Stromal cell of bone marrow (primary cell): ENCODE measurements at regions not wholly inside any gene's neighbourhood (a gene's known extent, or its start where the extent isn't known, plus 50 kb on each side); places are given as distances from the start of the nearest gene placed in this dataset.
A peak's percentile ranks its signal among the peaks of the same experiment; 100 is the strongest.
"Not testable (repeated sequence)": the region's sequence is repeated elsewhere in the genome, so short reads cannot be mapped to it uniquely, and the experiment has no call there.

Experiments
- DNase-seq: peaks from one replicate; pipeline ENCODE4 v3.0.0-alpha.2; 2012; ENCODE audit warnings: low read depth

DNA sequence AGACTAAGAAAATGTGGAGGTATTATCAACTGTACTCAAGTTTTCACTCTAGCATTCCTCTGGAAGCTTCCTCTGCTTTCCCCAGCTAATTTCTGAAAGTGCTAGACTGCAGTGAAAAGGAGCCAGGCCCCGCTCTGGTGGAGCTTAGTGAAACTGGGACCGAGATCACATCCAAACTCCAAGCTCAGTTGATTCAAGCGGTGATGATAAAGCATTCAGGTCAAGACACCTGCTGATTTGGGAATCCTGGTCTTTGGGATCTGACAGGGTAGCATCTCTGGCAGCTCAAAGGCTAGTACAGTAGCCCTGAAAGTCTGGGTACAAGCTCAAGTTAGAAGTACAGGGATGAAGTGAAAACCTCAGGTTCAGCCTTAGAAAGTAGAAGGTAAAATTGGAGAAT lies 120.2 kb upstream of the CRIM1 start:
- DNase-seq, result no peak

DNA sequence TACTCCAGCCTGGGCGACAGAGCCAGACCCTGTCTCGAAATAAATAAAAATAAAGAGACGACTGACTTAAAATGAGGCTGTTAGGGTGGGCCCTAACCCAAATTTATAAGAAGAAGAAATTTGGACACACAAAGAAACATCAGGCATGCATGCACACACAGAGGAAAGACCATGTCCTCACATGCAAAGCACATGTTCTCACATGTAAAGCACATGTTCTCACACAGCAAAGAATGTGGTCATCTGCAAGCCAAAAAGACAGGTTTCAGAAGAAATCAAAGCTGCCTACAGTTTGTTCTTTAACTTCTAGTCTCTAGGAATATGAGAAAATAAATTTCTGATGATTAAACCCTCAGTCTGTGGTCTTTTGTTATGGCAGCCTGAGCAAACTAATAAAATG lies 132.3 kb upstream of the CRIM1 start:
- no peak for DNase-seq

DNA sequence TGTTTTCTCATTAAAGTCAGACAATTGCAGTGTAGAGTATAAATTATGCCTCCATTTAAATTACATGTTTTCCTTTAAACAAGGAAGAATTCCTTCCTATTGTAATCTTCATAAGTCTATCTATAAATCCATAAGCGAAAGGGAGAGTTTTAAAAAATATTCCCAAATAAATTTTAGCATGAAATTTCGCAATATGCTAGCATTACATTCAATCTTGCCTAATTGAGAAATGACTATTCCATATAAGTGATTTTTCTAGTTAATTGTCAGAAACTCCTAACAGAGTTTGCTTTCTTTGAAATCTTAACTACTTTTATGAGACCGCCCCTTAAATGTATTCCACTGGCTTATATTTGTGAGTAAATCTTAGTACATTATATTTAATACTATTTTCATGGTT lies 133.1 kb upstream of the CRIM1 start:
- DNase-seq, result no peak

DNA sequence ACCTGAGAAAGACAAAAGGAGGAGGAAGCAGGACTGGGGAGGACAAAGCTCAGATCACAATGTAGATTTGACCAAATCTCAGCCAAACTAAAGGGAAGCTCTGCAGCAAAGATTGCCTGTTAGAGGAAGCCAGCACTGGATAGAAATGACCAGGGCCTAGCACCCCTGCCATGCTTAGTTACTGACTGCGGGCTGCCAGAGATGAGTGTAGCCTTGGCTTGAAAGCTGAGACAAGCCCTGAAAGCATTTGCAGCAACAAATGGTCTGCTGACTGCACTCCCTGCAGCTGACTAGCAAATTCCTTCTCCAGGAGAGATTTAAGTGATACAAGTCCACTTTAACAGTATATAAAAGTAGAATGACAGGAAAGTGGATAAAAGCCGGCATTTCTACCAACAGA lies 140.9 kb upstream of the CRIM1 start:
- no peak for DNase-seq

DNA sequence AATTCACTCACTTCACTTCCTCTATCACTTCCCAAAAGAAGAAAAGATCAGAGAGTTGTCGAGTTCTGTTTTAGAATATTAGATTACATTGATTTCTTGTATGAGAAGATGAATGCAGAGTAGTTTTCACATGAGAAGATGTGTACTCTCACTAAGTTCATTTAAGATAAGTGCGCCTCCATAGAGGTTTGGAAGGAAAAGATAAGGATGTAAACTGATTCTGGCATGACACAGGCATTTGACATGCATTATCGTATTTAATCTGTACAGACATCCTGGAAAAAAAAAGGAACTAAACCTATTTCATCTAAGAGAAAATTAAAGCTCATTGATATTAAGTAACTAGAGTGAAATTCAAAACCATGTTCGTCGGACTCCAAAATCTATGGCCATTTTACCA lies 152.2 kb upstream of the CRIM1 start:
- DNase-seq, result no peak

DNA sequence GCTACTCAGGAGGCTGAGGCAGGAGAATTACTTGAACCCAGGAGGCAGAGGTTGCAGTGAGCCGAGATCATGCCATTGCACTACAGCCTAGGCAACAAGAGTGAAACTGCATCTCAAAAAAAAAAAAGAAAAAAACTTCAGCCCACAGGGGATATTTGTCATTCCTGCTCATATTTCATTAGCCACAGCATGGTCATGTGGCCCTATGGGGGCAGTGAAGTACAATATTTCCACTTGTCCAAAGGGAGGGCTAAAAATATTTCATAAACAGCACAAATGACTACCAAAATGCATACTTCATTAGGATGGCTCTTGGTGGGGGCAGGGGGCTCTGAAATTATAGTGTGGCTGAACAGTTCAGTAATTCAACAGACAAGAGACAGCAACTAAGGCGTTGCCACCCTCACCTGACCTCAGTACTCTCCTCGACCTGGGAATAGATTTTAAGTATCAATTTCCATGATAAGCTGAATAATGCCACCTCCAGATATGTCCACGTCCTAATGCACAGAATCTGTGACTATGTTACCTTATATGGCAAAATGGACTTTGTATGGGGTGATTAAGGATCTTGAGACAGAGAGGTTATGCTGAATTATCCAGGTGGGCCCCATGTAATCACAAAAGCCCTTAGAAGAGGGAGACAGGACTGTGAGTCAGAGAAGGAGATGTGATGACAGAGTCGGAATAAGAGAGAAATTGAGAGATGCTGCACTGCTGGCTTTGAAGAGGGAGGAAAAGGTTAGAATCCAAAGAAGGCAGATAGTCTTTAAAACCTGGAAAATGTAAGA lies 158.2 kb upstream of the CRIM1 start:
- no peak for DNase-seq

DNA sequence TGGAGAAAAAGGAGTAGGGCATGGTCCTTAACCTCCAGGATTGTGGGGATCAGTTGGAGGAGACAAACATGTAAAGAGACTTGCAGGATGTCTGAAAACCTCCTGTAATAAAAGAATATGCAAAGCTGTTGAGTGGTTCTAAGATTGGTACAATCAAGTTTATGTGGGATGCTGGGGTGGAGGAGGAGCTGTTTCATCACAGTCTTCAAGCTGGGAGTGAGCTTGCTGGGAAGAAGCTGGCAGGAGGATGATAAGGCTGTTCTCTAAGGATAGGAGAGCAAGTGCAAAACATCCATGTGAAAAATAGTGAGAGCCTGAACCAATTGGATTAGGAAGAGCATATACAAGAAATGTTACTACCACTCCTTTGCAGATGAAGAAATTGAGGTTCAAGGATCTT lies 161.9 kb upstream of the CRIM1 start:
- no peak for DNase-seq

DNA sequence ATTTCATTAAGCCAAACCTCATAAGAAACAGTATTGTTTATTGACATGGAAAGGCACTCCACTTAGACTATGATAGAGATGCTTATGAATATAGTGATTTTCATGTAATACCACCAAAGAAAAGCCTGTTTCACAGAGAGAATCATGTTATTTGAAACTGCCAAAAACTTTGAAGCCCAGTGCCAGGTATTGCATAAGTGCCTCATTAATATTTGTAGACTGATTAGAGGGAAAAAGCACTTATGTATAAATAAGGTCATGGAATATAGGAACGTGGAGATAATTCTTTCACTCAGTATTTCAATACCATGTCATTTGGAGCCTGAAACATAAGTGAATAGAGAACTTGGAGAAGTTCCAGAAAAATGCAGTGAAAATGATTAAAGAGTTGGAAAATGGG lies 162.6 kb upstream of the CRIM1 start:
- DNase-seq, result no peak

DNA sequence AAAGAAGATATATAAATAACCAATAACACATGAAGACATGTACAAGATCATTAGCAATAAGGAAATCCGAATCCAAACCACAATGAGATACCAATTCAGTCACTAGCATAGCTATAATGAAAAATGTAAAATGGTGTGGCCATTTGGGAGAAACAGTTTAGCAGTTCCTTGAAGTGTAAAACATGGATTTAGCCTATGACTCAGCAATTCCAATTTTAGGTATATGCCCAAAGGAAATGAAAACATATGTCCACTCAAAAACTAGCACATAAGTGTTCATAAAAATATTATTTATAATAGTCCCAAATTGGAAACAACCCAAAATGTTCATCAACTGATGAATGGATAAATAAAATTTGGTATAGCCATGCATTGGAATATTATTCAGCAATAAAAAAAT lies 165.5 kb upstream of the CRIM1 start:
- no peak for DNase-seq

DNA sequence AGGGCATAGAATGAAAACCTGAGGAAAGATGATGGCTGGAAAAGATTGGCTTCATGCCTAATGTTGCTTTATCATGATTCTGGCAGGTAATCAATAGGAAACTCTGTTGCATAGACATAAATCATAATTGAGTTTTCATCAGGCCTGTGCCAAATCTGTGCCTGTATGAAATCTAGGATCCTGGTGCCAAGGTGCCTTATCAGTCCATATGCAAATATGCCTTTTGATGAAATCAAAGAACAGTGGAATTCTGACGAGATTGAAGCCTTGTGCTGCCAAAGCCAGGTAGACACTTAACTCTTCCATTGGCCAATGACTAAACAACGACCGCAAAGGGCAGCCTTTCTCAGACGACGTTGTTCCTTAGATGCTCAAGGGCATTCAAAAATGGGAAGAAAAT lies 170.0 kb upstream of the CRIM1 start:
- no peak for DNase-seq

DNA sequence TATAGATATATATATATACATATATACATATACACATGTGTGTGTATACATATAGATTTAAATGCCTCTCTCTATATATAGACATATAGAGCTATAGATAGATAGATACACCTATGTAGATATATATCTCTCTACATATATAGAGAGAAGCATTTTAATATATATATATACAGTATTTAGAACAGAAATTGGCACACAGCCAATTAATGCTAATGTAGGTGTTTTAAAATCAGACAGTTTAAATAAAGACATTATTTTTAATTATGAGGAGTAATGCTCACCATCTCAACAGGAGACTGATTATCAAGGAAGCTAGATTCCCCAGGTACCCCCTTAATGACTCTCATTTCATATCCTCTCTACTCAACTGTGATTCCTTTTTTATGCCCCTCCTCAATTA lies 170.7 kb upstream of the CRIM1 start:
- no peak for DNase-seq

DNA sequence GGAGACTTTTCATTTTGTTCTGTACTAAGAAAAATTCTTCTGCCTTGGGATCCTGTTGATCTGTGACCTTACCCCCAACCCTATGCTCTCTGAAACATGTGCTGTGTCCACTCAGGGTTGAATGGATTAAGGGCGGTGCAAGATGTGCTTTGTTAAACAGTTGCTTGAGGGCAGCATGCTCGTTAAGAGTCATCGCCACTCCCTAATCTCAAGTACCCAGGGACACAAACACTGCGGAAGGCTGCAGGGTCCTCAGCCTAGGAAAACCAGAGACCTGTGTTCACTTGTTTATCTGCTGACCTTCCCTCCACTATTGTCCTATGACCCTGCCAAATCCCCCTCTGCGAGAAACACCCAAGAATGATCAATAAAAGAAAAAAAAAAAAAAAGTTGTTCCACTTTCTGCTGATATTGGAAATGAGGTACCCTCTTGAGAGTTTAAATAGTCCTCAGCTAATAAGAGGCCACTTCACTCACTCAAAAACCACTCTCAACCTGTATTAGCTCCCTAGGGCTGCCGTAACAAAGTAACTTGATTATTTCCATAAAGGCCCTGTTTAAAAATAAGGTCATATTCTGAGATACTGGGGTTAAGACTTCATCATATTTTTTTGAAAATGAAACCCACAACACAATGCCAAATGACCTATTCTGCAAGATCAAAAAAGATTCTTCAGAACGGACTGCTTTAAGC lies 174.6 kb upstream of the CRIM1 start:
- DNase-seq, result not testable (repeated sequence)

DNA sequence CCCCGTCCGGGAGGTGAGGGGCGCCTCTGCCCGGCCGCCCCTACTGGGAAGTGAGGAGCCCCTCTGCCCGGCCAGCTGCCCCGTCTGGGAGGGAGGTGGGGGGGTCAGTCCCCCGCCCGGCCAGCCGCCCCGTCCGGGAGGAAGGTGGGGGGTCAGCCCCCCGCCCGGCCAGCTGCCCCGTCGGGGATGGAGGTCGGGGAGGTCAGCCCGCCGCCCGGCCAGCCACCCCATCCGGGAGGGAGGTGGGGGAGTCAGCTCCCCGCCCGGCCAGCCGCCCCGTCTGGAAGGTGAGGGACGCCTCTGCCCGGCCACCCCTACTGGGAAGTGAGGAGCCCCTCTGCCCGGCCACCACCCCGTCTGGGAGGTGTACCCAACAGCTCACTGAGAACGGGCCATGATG lies 175.3 kb upstream of the CRIM1 start:
- DNase-seq, result not testable (repeated sequence)

DNA sequence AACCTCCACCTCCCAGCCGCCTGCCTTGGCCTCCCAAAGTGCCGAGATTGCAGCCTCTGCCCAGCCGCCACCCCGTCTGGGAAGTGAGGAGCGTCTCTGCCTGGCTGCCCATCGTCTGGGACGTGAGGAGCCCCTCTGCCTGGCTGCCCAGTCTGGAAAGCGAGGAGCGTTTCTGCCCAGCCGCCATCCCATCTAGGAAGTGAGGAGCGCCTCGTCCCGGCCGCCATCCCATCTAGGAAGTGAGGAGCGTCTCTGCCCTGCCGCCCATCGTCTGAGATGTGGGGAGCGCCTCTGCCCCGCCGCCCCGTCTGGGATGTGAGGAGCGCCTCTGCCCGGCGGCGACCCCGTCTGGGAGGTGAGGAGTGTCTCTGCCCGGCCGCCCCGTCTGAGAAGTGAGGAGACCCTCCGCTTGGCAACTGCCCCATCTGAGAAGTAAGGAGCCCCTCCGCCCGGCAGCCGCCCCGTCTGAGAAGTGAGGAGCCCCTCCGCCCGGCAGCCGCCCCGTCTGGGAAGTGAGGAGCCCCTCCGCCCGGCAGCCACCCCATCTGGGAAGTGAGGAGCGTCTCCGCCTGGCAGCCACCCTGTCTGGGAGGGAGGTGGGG lies 175.8 kb upstream of the CRIM1 start:
- DNase-seq, result not testable (repeated sequence)

DNA sequence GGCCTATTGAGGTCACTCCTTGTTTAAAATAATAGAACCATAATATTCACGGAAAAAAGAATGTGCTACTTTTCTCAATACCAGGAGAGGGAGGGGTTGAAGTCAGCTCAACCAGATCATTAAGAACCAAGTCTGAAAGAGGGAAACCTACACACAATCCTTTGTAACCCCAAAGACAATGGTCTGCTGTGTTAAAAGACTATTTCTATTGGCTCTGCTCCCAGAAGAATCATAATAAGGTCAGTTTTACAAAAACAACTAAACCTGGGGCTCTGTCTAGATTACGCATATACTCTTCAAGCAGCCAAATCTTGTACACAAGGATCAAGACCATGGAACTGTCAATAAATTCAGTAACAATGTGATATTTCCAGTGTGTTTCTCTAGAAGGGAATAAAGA lies 177.2 kb upstream of the CRIM1 start:
- no peak for DNase-seq

DNA sequence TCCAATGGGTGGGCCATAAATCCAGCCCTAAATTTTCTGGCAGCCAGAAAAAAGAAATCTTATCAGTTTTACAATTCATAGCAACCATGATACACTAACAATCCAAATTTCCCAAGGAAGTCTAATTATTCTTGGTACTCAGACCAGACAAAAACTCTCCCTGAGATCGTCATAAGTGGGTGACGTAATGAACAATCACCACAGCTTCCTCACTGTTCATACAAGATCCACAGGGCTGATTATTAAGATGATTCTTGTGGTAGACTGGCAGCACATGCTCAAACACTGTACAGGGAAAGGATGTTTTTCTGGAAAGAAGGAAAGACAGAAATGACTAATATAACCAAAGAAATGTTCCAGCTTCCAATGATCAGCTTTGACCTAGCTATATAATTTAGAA lies 178.3 kb upstream of the CRIM1 start:
- no peak for DNase-seq

DNA sequence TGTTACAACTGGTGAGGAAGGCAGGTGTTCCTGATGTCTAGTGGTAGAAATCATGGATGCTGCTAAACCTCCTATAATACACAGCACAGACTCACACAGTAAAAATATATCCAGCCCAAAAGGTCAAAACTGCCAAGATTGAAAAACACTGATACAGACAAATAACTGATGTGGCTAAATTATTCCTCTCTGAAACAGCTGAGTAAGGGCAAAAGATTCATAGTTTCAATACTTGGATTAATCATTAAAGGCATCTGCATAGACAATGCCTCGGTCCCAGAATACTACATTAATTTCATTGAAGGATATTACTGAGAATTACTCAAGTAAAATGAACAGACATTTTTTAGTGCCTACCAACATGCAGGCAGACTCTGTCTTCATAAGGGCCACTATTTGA lies 180.7 kb upstream of the CRIM1 start:
- no peak for DNase-seq

DNA sequence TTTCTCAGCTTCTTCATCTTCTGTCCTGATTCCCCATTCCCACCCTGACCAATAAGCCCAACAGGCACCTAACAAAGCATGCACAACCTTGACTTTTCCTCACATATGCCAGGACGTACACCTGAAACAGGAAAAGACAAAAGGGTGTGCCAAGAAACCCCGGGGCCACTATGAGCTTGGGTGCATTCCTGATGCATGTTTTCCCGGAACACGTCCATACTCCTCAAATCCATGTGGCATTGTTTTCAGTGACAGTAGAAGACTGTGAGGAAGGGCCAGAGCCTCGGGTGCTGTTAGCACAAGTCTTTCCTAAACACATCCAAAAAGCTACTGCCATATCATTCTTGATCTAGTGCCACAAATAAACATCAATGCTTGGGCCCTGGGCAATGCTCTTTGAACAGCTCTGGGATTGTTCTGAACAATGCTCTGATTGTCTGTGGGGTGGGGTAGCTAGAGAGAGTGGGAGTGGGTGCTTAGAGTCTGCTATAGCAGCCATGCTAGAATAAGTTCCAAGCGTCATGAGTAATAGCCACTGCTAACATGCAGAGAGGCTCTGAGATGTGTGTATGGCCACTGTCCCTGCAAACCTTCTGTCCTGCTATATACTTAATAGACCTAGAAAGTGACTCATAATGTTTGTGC lies 181.7 kb upstream of the CRIM1 start:
- DNase-seq, result no peak

DNA sequence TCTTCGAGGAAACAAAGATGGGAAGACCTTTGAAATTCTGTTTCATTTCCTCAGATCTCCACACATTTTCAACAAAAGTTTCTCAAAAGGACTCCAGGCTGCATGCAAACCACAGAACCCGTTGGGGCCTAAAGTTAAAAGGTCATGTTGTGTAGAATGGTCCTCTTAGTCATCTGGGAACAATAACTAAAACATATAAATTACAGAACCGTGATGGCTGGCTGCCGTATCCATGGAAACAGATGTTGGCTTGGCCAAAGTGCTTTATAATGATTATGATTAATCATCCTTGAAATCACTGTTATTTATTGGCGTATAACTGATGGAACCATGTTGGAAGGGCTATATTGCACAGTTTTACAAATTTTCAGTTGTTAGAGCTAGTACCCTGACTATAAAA lies 182.8 kb upstream of the CRIM1 start:
- DNase-seq, result peak; percentile 13

DNA sequence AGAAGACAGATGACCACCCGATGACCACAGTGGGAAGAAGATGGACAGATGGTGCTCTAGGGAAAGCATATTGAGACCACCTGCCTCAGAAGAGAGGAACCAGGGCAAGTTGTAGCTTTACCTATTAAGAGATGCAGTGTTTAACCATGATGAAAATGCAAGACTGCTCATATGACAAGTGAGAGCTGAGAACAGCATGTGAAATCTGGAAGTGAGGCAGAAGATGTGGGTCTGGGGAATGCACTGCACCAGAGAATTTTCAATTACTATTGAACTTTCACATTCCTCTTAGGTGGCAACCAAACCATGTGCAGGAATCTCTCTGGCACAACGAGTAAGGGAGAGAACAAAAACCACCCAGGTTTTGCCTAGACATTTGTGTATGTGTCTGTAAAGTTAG lies 184.8 kb upstream of the CRIM1 start:
- no peak for DNase-seq

DNA sequence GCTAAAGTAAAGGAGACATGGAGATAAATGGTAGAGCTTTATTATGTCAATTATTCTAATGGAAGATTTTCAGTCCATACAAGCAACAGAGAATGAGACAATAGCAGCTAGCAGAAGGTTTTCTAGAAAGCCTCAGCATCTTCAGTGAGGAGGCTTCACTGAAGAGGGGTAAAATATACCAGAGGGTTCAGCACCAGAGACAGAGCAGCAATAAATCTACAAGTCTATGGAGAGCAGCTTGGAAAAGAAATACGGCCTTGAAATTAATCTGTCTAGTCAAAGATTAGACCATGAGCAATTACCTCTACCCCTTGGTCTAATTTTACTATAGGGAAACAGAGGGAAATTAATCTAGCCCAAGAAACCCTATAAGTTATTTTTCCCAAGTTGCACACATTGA lies 185.7 kb upstream of the CRIM1 start:
- no peak for DNase-seq

DNA sequence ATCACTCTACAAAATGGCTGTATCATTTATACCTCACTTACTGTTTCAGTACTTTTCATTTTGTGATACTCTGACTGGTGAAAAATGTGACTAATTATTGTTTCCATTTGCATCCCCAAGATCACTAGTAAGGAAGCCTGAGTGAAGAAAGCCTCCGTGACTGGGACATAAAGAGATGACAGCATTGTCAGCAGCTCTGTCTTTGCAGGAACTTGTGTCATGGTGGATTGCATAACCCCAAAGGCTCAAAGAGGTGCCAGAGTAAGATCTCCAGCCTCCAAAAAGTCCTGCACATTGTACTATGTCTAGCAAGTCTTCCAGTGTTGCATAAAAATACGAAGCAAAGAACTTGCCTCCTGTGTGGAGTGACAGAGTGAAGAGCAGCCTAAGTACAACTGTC lies 187.5 kb upstream of the CRIM1 start:
- no peak for DNase-seq

DNA sequence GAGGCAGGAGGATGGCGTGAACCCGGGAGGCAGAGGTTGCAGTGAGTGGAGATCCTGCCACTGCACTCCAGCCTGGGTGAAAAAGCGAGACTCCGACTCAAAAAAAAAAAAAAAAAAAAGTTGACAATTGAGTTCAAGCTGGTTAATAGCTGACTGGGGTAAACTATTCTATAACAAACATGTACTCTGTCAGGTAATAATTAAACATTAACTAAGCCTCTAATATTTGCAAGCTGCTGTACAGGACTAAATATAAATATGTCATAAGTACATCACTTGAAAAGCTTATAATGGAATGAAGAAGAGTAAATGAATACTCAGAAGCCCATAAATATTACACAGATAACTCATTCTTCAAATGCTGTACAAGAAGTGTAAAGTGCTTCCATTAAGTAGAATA lies 190.4 kb upstream of the CRIM1 start:
- DNase-seq, result no peak
